ENCODE measurements at regions not wholly inside any gene's neighbourhood (a gene's known extent, or its start where the extent isn't known, plus 50 kb on each side); places are given as distances from the start of the nearest gene placed in this dataset.

GRCh38 chr1:8112611-8113261 lies 86.6 kb upstream of the ERRFI1 start:
- H4K20me1 ChIP-seq (ENCODE audit: insufficient read depth, low read length), result no peaks in the 10 kb centered on the region
- no peaks in the 10 kb centered on the region for H3K9me3 ChIP-seq (ENCODE audit: low read length)
- H3K4me2 ChIP-seq (ENCODE audit: low read length), result no peak overlapping the region
- H3K27me3 ChIP-seq (ENCODE audit: insufficient read depth, low read length), result no peaks in the 10 kb centered on the region; the same call in 1 of the 2 replicates
- H3K9me2 ChIP-seq (ENCODE audit: low read depth, low read length), result no peaks in the 10 kb centered on the region
- H3K9ac ChIP-seq (ENCODE audit: low read length), result no peak overlapping the region
- no peak for TF ChIP-seq CTCF (IDR thresholded peaks at IDR 0.05; ENCODE audit: low read length)
- no peaks in the 10 kb centered on the region for H3F3A ChIP-seq (ENCODE audit: insufficient read depth, low read length)
- no peak overlapping the region for H2AFZ ChIP-seq (ENCODE audit: low read length)
- no peak overlapping the region for H3K4me3 ChIP-seq (ENCODE audit: low read depth, low read length, poor library complexity, severe bottlenecking)
- no peak overlapping the region for H3K27ac ChIP-seq (ENCODE audit: low read depth, low read length, poor library complexity, severe bottlenecking)
- no peaks in the 10 kb centered on the region for H3K4me1 ChIP-seq (ENCODE audit: insufficient read depth, low read length, severe bottlenecking)
- H3K79me2 ChIP-seq (ENCODE audit: insufficient read depth, low read length), result no peaks in the 10 kb centered on the region
- no peaks in the 10 kb centered on the region for H3K36me3 ChIP-seq (ENCODE audit: insufficient read depth, low read length)

- Histone ChIP-seq H4K20me1 (ENCODE audit: insufficient read depth, low read length) (no peaks in the 10 kb centered on the region), H3F3A (ENCODE audit: insufficient read depth, low read length) (no peaks in the 10 kb centered on the region), H3K36me3 (ENCODE audit: insufficient read depth, low read length) (no peaks in the 10 kb centered on the region), H3K9me2 (ENCODE audit: low read depth, low read length) (no peaks in the 10 kb centered on the region), H3K4me2 (ENCODE audit: low read length) (no peak overlapping the region), H3K9ac (ENCODE audit: low read length) (no peak overlapping the region), H3K27ac (ENCODE audit: low read depth, low read length, poor library complexity, severe bottlenecking) (no peak overlapping the region), H3K9me3 (ENCODE audit: low read length) (no peaks in the 10 kb centered on the region), H2AFZ (ENCODE audit: low read length) (no peak overlapping the region), H3K4me1 (ENCODE audit: insufficient read depth, low read length, severe bottlenecking) (no peaks in the 10 kb centered on the region), H3K79me2 (ENCODE audit: insufficient read depth, low read length) (no peaks in the 10 kb centered on the region), H3K27me3 (ENCODE audit: insufficient read depth, low read length) (no peaks in the 10 kb centered on the region; the same call in 1 of the 2 replicates), H3K4me3 (ENCODE audit: low read depth, low read length, poor library complexity, severe bottlenecking) (no peak overlapping the region)
- TF ChIP-seq EZH2 (IDR thresholded peaks at IDR 0.05; ENCODE audit: borderline replicate concordance, low read length), result no peak
- no peak for TF ChIP-seq CTCF (IDR thresholded peaks at IDR 0.05; ENCODE audit: low read length)
Observed at GRCh38 chr1:8111560-8111959, 85.5 kb upstream of the ERRFI1 start.

- no peaks in the 10 kb centered on the region for H3K36me3 ChIP-seq (ENCODE audit: insufficient read depth, low read length)
- no peak overlapping the region for H2AFZ ChIP-seq (ENCODE audit: low read length)
- H3K27ac ChIP-seq (ENCODE audit: low read depth, low read length, poor library complexity, severe bottlenecking), result no peak overlapping the region
- H3F3A ChIP-seq (ENCODE audit: insufficient read depth, low read length), result no peaks in the 10 kb centered on the region
- TF ChIP-seq EZH2 (IDR thresholded peaks at IDR 0.05; ENCODE audit: borderline replicate concordance, low read length) (no peak), CTCF (IDR thresholded peaks at IDR 0.05; ENCODE audit: low read length) (no peak)
- no peaks in the 10 kb centered on the region for H3K9me2 ChIP-seq (ENCODE audit: low read depth, low read length)
- H3K9me3 ChIP-seq (ENCODE audit: low read length), result no peaks in the 10 kb centered on the region
- H3K4me1 ChIP-seq (ENCODE audit: insufficient read depth, low read length, severe bottlenecking), result no peaks in the 10 kb centered on the region
- no peak overlapping the region for H3K4me2 ChIP-seq (ENCODE audit: low read length)
- no peak overlapping the region for H3K9ac ChIP-seq (ENCODE audit: low read length)
- no peaks in the 10 kb centered on the region for H3K79me2 ChIP-seq (ENCODE audit: insufficient read depth, low read length)
- no peak overlapping the region for H3K4me3 ChIP-seq (ENCODE audit: low read depth, low read length, poor library complexity, severe bottlenecking)
- no peaks in the 10 kb centered on the region for H4K20me1 ChIP-seq (ENCODE audit: insufficient read depth, low read length)
- no peaks in the 10 kb centered on the region; the same call in 1 of the 2 replicates for H3K27me3 ChIP-seq (ENCODE audit: insufficient read depth, low read length)
Observed at GRCh38 chr1:8109216-8109615, 83.1 kb upstream of the ERRFI1 start.
